HG02798 (cell line): ENCODE measurements at regions not wholly inside any gene's neighbourhood (a gene's known extent, or its start where the extent isn't known, plus 50 kb on each side); places are given as distances from the start of the nearest gene placed in this dataset.

Source experiments
- ATAC-seq: cut with Tn5 transposase; IDR thresholded peaks from one replicate; pipeline ENCODE4 v1.9.1; 2021; ENCODE audit warnings: mild to moderate bottlenecking; ENCODE audit not compliant: unreplicated experiment, poor library complexity

DNA sequence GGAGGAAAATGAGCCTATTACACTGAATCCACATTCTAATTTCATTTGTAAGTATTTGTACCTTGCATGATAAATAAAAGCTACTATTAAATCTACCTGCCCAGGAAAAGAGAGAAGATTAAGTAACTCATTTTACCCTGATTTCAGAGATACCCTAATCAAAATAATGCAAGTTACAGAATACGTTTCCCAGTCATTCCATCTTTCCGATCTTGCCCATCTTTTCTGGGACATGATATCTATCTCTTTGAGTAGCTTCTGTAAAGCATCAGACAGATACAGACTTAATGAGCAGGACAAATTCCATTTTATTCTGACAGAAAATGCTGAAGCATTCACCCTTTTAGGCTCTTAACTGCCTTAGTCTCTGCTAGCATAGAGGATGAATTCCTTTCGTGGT, 56.6 kb downstream of the SPRY2 start:
- no peak for ATAC-seq

- ATAC-seq = no peak
Observed at GRCh38 chr13:80278706-80279105, 62.2 kb downstream of the SPRY2 start.

GRCh38 chr13:80276371-80277289, 64.3 kb downstream of the SPRY2 start:
- ATAC-seq = no peak

DNA sequence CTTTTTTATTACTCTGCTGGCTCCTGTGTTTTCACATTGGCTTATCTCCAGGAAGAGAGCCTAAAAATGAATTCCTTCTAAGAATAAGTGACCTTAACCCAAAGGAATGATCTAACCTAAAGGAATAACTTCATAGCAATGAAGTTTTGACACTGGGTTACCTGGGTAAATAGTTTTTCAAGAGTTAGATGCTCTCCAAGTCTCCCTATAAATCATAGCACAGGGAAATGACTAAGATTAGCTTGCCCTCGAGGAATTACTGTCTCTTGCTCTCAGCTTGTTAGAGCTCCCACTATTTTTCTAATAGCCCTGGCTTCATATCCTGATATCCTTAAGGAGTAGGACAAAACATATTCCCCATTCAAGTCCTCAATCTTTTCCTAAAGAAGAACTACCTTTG, 66.3 kb downstream of the SPRY2 start:
- ATAC-seq = no peak

DNA sequence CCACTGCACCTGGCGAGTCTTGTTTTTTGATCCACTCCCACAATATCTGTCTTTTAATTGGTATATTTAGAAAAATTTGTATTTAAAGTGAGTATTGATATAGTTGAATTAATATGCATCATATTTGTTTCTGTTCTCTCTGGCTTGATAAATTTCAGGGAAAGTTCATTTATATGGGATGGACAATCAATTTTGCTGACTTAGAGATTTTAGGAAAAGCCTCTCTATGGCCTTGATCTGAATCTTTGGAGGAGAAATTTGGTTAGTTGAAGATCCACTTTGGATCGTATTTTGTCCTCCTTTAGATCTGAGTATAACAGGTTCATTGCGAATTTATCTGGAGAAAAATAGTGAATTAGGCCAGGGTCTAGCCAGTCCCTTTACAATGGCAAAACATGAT, 67.2 kb downstream of the SPRY2 start:
- no peak for ATAC-seq

DNA sequence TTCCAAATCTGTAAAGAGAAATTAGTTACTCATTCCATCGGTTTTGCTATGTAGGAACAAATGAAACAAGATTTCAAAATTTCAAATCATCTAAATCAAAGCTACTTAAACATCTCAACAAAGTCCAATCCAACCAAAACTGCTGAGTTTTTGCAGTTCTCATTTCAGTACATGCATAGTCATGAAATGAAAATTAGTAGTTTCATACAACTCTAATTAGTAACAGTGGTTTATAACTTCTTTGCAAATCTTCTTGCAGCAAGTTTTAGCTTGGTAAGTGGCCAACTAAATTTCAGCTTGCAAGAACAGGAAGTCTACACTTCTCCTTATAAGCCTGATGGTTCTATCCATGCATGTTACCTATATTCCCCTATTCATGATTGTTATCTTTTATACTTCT, 75.6 kb downstream of the SPRY2 start:
- ATAC-seq = peak; percentile 84

DNA sequence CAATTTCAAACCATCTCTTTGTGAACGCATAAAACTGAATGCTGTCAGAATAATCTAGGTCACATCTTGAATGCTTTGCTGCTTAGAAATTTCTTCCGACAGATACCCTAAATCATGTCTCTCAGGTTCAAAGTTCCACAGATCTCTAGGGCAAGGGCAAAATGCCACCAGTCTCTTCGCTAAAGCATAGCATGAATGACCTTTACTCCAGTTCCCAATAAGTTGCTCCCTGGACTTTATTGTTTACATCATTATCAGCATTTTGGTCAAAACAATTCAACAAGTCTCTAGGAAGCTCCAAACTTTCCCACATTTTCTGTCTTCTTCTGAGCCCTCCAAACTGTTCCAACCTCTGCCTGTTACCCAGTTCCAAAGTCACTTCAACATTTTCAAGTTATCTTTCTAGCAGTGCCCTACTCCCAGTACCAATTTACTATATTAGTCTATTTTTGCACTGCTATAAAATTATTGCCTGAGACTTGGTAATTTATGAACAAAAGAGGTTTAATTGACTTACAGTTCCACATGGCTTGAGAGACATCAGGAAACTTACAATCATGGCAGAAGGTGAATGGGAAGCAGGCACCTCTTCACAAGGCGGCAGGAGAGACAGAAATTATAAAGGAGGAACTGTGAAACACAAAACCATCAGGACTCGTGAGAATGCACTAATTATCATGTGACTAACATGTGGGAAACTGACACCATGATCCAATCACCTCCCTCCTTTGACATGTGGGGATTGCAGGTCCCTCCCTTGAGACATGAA, 77.0 kb downstream of the SPRY2 start:
- ATAC-seq = no peak

- no peak for ATAC-seq
Observed at GRCh38 chr13:80262051-80262695, 78.8 kb downstream of the SPRY2 start.

- ATAC-seq = peak; percentile 75
Observed at GRCh38 chr13:80259159-80259558, 81.8 kb downstream of the SPRY2 start.

DNA sequence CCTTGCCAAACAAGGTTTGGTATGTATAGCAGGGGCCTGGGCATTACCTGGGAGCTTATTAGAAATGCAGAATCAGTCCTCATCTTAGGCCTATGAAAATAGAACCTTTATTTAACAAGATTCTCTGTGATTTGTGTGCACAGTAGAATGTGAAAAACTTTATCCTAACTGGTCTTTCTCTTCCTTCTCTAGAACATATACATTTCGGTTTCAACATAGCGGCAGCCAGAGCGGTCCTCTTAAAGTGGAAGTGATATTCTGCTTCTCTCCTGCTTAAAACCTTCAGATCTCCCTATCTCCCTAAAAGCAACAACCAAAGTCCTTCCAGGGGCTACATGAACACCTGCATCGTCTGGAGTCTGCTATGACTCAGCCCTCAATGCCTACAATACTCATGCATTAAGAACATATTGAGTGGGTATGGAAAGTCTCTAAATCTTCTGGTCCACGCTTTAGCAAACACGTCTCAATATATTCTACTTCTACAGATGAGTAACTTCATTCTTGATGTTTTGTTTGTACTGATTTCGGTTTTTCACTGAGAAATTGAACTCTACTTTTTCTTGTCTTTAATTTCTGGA, 84.5 kb downstream of the SPRY2 start:
- ATAC-seq = peak; percentile 88

GRCh38 chr13:80255946-80256345, 85.0 kb downstream of the SPRY2 start:
- ATAC-seq = no peak

DNA sequence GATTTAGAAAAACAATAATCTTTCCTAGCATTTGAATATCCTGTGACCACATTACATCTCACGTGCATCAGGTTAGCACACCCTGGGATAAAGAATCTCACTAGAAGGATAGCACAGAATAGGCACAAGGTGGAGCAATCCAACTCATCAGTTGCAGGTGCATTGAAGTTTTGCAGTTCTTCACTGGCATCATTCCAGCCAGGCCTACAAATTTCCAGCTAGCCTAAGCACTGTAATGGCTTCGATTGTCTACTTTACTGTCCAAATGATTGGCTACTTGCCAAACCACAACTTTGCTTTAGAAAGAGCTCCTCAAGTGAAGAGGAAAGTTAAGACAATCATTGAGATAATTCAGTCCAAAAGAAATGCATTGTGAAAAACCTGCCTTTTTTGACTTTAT, 89.5 kb downstream of the SPRY2 start:
- ATAC-seq = no peak

- no peak for ATAC-seq
Observed at GRCh38 chr13:80250213-80250810, 90.6 kb downstream of the SPRY2 start.

- no peak for ATAC-seq
Observed at GRCh38 chr13:80249516-80250212, 91.3 kb downstream of the SPRY2 start.

DNA sequence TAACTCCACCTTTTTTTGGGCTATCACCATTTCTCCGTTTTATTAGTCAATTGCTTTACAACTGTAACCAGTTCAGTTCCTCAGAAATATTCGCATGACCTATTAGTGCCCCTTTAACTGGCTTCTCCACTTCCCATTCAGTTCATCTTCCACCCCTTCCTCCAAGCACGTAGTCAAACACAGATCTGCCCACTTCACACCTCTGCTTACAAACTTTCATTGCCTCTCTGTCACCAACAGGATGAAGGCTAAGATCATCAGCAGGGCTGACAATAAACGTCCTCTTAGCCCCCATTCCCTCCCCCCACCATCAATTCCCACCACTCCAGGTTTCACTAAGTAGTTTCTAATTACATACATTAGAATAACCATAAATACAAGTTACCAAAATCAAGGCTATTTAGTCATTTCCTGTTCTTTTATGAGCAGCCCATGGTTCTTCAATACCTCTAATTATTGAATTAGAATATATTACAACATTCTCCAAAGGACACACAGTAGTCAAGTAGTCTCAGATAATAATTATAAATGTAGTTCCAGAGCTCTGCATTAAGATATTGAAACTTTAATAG, 95.7 kb downstream of the SPRY2 start:
- ATAC-seq = no peak

DNA sequence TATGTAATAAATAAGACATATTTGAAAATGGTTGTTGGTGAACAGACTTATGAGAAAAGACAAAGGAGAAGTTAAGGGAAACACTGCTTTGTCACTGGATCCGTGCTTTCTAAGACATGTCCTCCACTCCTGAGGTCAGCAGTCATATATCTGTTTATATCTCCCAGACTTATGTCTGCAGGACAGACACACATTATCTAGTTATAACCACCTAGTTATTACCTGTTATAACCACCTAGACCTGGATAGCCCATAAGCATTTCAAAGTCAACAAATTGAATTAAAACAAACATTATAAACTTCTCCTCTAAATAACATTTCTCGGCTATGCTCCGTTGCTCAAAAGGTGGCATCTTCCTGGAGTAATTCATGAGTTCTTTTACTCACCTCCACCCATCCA, 96.4 kb downstream of the SPRY2 start:
- no peak for ATAC-seq

GRCh38 chr13:80242728-80243427, 98.0 kb downstream of the SPRY2 start:
- no peak for ATAC-seq

GRCh38 chr13:80239571-80240255, 101.2 kb downstream of the SPRY2 start:
- ATAC-seq = no peak
